ENCODE measurements at regions not wholly inside any gene's neighbourhood (a gene's known extent, or its start where the extent isn't known, plus 50 kb on each side); places are given as distances from the start of the nearest gene placed in this dataset.

- TF ChIP-seq CTCF (IDR thresholded peaks at IDR 0.05) (no peak), POLR2AphosphoS5 (IDR thresholded peaks at IDR 0.05) (no peak), POLR2A (IDR thresholded peaks at IDR 0.05) (no peak), EP300 (IDR thresholded peaks at IDR 0.05; ENCODE audit: low read depth) (no peak)
These were observed 458.8 kb downstream of the SPATA31D1 start for GRCh38 chr9:82447343-82447742.

Data from transverse colon (tissue), 4 donors.